ENCODE measurements at regions not wholly inside any gene's neighbourhood (a gene's known extent, or its start where the extent isn't known, plus 50 kb on each side); places are given as distances from the start of the nearest gene placed in this dataset.

DNA sequence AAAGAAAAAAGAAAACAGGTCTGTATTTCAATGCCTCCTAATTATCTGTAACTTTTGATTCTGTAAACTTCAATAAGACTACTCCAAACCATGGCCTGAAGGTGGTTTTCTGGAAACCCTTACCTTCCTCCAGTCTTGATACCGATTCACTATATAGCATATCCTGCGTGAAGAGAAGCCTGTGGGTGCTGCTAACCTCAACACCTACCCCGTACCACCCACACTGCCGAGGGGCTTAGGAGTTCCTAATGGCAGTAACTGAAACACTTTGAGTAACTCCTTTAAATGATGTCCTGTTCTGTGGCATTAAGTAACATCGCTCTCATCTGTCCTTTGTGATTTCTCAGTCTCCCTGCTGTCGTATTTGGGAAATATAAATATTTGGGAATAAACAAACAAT, 104.5 kb upstream of the CARMIL1 start:
- Histone ChIP-seq H3K4me2 (ENCODE audit: insufficient read depth, insufficient read length, low read length) (no peak overlapping the region), H4K20me1 (ENCODE audit: control insufficient read depth, insufficient read depth, insufficient read length) (no peaks in the 10 kb centered on the region), H3K18ac (ENCODE audit: insufficient read length, low read depth, low read length) (no peak overlapping the region), H3K23me2 (ENCODE audit: insufficient read length, low read depth, low read length, poor library complexity, severe bottlenecking) (no peaks in the 10 kb centered on the region), H4K8ac (replicated peaks; ENCODE audit: insufficient read length, low read depth, low read length) (no peak overlapping the region), H3K4ac (ENCODE audit: low read depth, low read length) (no peak overlapping the region), H2AFZ (ENCODE audit: low read length) (no peak overlapping the region), H3K9me3 (ENCODE audit: control insufficient read depth, low read depth, low read length) (no peaks in the 10 kb centered on the region), H3K56ac (ENCODE audit: insufficient read length, low read depth, low read length) (no peak overlapping the region), H3K4me1 (ENCODE audit: insufficient read depth, low read length) (no peaks in the 10 kb centered on the region), H3K27ac (ENCODE audit: insufficient read length, low read depth, low read length) (no peak overlapping the region), H2BK5ac (ENCODE audit: insufficient read length, low read length) (no peak overlapping the region), H2BK120ac (ENCODE audit: low read depth, low read length, poor library complexity, severe bottlenecking) (no peak overlapping the region), H3K79me1 (ENCODE audit: insufficient read depth, low read depth, low read length, poor library complexity, severe bottlenecking) (no peaks in the 10 kb centered on the region), H2BK20ac (ENCODE audit: low read depth, low read length, poor library complexity, severe bottlenecking) (no peak overlapping the region), H3T11ph (ENCODE audit: low read length) (no peak overlapping the region), H2BK15ac (ENCODE audit: low read depth, low read length) (no peak overlapping the region), H3K27me3 (ENCODE audit: insufficient read depth, low read length) (no peaks in the 10 kb centered on the region), H4K91ac (ENCODE audit: insufficient read length, low read depth, low read length) (no peak overlapping the region), H2AK5ac (ENCODE audit: insufficient read length, low read length) (no peak overlapping the region), H3K14ac (ENCODE audit: insufficient read depth, low read length) (no peak overlapping the region), H3K79me2 (ENCODE audit: insufficient read depth, low read length) (no peaks in the 10 kb centered on the region), H3K9ac (ENCODE audit: extremely low read depth, insufficient read length, low read length) (no peak overlapping the region), H2BK12ac (ENCODE audit: insufficient read length, low read depth, low read length) (no peak overlapping the region), H3K23ac (ENCODE audit: insufficient read length, low read depth, low read length) (no peak overlapping the region), H4K5ac (ENCODE audit: insufficient read length, low read depth, low read length) (no peak overlapping the region)
- WGBS (ENCODE audit: extremely low coverage, insufficient read length, low lambda C conversion rate), result no CpG with 5 or more reads among the region's 6 CpGs
- H3K9me3 Mint-ChIP-seq, result no peaks in the 10 kb centered on the region
- TF ChIP-seq, protein P1, sequence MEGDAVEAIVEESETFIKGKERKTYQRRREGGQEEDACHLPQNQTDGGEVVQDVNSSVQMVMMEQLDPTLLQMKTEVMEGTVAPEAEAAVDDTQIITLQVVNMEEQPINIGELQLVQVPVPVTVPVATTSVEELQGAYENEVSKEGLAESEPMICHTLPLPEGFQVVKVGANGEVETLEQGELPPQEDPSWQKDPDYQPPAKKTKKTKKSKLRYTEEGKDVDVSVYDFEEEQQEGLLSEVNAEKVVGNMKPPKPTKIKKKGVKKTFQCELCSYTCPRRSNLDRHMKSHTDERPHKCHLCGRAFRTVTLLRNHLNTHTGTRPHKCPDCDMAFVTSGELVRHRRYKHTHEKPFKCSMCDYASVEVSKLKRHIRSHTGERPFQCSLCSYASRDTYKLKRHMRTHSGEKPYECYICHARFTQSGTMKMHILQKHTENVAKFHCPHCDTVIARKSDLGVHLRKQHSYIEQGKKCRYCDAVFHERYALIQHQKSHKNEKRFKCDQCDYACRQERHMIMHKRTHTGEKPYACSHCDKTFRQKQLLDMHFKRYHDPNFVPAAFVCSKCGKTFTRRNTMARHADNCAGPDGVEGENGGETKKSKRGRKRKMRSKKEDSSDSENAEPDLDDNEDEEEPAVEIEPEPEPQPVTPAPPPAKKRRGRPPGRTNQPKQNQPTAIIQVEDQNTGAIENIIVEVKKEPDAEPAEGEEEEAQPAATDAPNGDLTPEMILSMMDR (conservative IDR thresholded peaks at IDR 0.05), result no peak
- H3K4me1 Mint-ChIP-seq, result no peaks in the 10 kb centered on the region
- no peaks in the 10 kb centered on the region for H3K27me3 Mint-ChIP-seq (ENCODE audit: low read depth)
- no peak overlapping the region for H3K4me3 Mint-ChIP-seq
- no peak for DNase-seq
- H3K27ac Mint-ChIP-seq, result no peak overlapping the region
- H3K36me3 Mint-ChIP-seq (ENCODE audit: insufficient read depth in 1 of 3, low read depth in 3 of 3), result no peaks in the 10 kb centered on the region; a peak in 1 of 7 replicates

Measured in H9 (cell line).